Activated naive CD8-positive, alpha-beta T cell treated with anti-CD3 and anti-CD28 coated beads, Interleukin-2, amount 50 U/mL, for 16 hours (primary cell): ENCODE measurements at regions not wholly inside any gene's neighbourhood (a gene's known extent, or its start where the extent isn't known, plus 50 kb on each side); places are given as distances from the start of the nearest gene placed in this dataset.
"Not testable (repeated sequence)": the region's sequence is repeated elsewhere in the genome, so short reads cannot be mapped to it uniquely, and the experiment has no call there.

Experiments used
- DNase-seq: peaks from one replicate; pipeline ENCODE4 v3.0.0-alpha.2; 2020; ENCODE audit warnings: low read depth, low spot score

GRCh38 chr6:9126034-9126433 is 690.7 kb upstream of the SLC35B3 start:
- DNase-seq = not testable (repeated sequence)

DNA sequence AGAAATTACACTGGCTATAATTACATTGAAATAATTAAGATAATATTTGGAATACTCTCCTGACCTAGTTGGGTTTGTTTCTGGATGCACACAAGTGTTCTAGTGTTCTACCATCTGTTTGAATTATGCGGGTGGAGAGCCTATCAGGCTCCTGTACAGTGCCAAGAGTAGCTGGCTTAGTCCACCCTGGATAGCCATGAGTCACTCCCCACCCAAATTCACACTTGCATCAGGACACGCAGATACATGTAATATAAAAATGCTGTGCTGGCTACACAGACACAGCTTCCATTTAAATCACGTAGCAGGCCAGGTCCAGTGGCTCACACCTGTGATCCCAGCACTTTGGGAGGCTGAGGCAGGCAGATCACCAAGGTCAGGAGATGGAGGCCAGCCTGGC is 686.2 kb upstream of the SLC35B3 start:
- DNase-seq = no peak

DNA sequence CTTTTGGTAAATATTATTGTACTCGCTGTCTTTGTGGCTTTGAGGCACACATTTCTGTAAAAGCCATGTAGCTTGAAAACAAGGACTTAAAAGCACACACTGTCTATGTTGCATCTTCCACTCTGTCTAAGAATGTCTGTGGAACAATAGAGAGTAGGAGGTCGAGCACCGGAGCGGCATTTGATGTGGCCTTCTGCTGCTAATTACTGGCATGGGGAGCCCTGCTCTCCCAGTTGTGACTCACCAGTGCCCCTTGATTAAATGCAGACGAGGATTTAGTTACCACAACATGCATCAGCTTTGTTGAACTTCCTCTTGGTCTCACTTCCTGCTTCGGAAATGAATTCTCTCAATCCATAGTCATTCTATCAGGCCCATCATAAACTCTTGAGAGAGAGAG is 680.7 kb upstream of the SLC35B3 start:
- no peak for DNase-seq

DNA sequence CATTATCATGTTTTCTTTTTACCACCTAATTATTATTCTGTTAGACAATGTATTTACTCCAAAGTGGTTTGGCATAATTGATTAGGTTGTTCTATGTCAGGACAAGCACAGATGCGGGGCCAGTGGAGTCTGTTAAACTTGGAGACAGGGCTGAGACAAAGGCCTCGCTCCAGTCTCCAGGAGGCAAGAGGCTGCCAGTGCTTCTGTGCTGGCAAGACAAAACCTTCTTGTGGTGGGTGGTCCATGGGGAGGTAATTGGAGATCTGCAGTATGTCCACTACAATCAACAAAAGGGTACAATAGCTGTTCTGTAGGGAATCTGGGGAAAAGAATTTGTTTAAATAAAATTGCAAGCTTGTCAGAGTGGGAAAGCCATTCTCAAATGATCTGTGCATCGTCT is 677.2 kb upstream of the SLC35B3 start:
- DNase-seq = no peak

- no peak for DNase-seq
Observed at GRCh38 chr6:9103876-9104521, 668.7 kb upstream of the SLC35B3 start.

- DNase-seq = no peak
Observed at GRCh38 chr6:9101920-9102319, 666.6 kb upstream of the SLC35B3 start.

- DNase-seq = no peak
Observed at GRCh38 chr6:9100869-9101580, 665.7 kb upstream of the SLC35B3 start.

- no peak for DNase-seq
Observed at GRCh38 chr6:9095729-9096128, 660.4 kb upstream of the SLC35B3 start.

GRCh38 chr6:9095137-9095536 is 659.8 kb upstream of the SLC35B3 start:
- no peak for DNase-seq

- no peak for DNase-seq
Observed at GRCh38 chr6:9089724-9090123, 654.4 kb upstream of the SLC35B3 start.

DNA sequence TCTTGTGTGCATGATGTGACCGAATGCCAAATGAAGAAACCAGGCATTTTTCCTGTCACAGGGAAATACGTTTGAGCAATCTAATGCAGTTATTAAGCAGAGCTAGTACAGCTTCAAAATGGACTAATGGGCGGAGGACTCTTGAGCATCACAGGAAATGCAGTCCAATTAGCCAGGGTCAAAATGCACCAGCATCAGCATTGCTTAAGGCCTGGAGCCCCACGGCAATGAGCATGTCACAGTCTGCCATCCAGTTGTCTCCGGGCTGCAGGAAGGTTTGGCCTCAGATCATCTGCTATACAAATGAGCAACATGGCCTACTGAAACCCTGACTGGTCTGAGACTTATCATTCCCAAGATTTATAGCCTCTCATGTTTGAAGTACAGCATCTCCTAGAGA is 652.1 kb upstream of the SLC35B3 start:
- no peak for DNase-seq

DNA sequence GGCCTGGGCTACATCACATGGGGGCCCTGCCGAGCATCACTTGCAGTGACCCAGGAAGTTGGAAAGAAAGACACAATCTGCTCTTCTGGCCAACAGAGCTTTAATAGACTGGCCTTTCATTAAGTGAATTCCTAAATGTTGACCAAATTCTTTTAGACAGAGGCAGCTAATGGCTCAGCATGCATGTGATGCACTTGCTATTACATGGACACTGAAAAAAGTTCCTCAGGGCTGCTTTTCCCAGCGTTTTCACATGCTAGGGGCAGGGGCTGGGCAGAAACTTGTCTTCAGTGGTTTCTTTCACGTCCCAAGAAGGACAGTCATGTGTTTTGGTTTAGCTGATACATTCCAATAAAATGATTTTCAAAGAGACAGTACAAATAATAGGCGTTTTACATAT is 651.0 kb upstream of the SLC35B3 start:
- DNase-seq = no peak

DNA sequence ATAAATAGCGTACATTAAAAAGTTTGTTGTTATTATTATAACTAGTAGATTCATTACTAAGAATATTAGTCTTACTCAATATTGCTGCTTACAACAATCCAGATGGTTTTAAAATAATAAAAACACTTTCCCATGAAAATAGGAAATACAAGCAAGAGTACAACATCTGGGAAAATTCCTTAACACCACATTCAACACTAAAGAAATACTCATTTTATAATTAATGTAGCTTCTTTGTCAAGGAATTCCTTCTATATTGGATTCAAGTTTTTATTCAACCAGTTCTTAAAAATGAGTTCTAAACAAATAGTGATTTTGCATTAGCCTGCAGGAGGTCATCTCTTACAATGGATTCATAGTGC is 650.3 kb upstream of the SLC35B3 start:
- DNase-seq = no peak

- no peak for DNase-seq
Observed at GRCh38 chr6:9085054-9085708, 649.8 kb upstream of the SLC35B3 start.

DNA sequence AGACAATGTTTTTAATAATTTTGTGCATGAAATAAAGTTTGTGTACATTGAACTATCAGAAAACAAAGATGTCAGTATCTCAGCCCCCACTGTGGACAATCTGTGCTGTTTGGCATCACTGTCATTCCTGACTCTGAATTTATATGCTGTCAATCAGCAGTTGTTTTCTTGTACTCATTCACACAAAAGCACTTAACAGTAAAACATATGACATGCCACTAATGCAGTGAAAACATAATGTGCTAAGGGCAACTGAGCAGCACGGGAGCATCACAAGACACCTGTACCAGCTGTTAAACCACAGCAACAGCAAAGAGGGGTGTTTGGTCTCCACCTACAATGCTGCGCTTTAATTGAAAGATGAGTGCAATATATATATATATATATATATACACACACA is 647.8 kb upstream of the SLC35B3 start:
- no peak for DNase-seq

- DNase-seq = no peak
Observed at GRCh38 chr6:9066726-9067125, 631.4 kb upstream of the SLC35B3 start.

GRCh38 chr6:9064156-9064555 is 628.8 kb upstream of the SLC35B3 start:
- no peak for DNase-seq

DNA sequence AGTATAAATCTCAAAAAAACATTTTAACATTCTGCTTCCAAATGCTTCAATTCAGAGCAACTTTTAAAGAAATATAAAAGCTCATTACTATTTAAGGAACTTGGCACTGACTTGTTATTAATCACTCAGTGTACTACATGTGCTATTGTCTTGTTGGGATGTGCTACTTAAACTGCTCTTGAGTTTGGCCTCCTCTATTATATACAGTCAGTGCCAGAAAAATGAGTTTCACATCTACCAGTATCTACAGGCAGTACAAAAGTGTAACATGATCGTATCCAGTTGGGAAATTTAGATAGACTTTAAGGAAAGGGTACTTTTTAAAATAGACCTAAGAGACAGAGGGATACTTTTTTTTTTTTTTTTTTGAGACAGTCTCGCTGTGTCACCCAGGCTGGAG is 627.3 kb upstream of the SLC35B3 start:
- DNase-seq = no peak

GRCh38 chr6:9057937-9058336 is 622.6 kb upstream of the SLC35B3 start:
- DNase-seq = no peak

DNA sequence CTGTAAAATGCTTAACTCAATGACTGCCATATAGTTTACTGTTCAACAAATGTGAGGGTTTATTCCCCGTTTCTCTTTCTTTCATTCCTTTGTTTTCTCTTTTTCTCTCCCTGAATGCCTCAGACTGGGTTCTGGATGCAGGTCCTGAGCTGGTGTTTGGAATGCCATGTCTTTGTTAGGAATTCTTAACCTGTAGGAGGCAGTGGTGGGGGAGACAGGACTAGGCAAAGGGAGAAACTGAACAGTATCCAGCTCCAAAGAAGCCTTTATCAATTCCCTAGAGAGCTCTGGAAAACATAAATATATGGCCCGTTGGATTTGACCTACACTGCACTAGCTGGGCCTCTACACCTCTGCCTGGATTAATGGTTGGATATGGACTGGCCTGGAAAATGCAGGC is 621.2 kb upstream of the SLC35B3 start:
- no peak for DNase-seq

DNA sequence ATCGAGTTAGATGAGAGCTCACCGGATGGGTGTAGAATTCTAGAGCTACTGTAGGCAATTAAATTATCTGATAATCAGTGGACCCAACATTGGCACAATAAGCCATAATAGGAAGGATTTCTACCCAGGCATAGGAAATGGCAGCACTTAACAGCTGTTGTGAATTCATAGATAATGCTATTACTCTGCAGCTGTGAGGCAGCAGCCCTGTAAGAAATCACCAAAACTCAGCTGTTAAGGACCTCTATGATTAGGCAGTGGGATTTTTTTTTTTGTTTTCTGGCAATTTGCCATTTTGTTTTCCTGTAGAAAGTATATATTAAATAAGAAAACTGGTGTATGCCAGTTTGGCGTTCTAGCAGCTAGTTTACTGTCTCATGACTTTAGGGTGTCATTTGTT is 609.1 kb upstream of the SLC35B3 start:
- no peak for DNase-seq

DNA sequence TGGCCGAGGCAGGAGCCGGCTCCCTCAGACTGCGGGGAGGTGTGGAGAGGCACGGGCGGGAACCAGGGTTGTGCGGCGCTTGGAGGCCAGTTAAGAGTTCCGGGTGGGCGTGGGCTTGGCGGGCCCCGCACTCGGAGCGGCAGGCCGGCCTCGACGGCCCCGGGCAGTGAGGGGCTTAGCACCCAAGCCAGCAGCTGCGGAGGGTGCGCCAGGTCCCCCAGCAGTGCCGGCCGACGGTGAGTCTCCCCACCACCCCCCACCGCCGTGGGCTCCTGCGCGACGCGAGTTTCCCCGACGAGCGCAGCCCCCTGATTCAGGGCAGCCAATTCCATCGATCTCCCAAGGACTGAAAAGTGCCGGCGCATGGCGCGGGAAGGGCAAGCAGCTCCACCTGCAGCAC is 605.4 kb upstream of the SLC35B3 start:
- DNase-seq = no peak

DNA sequence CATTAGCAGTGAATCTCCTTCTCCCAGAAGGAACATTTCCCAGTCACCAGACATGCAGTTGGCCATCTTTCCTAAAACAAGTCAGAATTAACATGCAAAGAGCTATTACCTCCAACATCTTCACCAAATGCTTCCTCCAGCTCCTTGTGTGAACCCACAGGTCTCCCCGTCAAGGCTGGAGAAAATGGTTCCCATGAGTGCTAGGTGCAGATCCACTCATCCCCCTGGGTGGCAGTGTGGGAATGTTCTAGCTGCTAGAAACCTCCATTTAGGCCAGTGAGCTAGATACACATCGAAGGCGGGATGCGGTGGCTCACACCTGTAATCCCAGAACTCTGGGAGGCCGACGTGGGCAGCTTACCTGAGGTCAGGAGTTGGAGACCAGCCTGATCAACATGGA is 603.9 kb upstream of the SLC35B3 start:
- DNase-seq = no peak
